ENCODE measurements at regions not wholly inside any gene's neighbourhood (a gene's known extent, or its start where the extent isn't known, plus 50 kb on each side); places are given as distances from the start of the nearest gene placed in this dataset.

DNA sequence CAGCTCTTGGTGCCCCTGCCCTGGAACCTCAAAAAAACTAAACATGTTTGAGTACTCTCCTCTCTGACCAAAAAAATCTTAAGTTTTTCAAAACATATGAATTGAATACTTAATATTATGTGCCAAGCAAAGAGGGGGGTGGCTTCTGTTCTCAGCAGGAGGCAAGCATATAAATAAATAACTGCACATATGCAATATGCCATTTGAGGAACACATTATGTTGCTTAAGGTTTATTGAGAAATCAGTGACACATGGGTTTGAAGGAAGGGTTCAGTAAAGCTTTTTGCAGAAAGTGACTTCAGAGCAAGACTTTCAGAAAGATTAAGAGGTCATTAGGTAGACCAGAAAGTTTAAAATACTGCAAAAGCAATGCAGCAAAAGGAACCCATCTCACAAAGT, 429.2 kb downstream of the TDRD15 start:
- TF ChIP-seq, protein P1, sequence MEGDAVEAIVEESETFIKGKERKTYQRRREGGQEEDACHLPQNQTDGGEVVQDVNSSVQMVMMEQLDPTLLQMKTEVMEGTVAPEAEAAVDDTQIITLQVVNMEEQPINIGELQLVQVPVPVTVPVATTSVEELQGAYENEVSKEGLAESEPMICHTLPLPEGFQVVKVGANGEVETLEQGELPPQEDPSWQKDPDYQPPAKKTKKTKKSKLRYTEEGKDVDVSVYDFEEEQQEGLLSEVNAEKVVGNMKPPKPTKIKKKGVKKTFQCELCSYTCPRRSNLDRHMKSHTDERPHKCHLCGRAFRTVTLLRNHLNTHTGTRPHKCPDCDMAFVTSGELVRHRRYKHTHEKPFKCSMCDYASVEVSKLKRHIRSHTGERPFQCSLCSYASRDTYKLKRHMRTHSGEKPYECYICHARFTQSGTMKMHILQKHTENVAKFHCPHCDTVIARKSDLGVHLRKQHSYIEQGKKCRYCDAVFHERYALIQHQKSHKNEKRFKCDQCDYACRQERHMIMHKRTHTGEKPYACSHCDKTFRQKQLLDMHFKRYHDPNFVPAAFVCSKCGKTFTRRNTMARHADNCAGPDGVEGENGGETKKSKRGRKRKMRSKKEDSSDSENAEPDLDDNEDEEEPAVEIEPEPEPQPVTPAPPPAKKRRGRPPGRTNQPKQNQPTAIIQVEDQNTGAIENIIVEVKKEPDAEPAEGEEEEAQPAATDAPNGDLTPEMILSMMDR (IDR thresholded peaks at IDR 0.05), result no peak
- TF ChIP-seq POLR2A (IDR thresholded peaks at IDR 0.05), result no peak

Measured in heart left ventricle (tissue), 13 donors.